UCSD-AML1 (cell line): ENCODE measurements at regions not wholly inside any gene's neighbourhood (a gene's known extent, or its start where the extent isn't known, plus 50 kb on each side); places are given as distances from the start of the nearest gene placed in this dataset.
"Not testable (repeated sequence)": the region's sequence is repeated elsewhere in the genome, so short reads cannot be mapped to it uniquely, and the experiment has no call there.

ENCODE experiments used
- DNase-seq: peaks from one replicate; lab custom pipeline; 2025; ENCODE audit not compliant: unreplicated experiment; lab: John Stamatoyannopoulos, UW

GRCh38 chr1:173300061-173301044 is 93.2 kb upstream of the TNFSF4 start:
- no peak for DNase-seq

DNA sequence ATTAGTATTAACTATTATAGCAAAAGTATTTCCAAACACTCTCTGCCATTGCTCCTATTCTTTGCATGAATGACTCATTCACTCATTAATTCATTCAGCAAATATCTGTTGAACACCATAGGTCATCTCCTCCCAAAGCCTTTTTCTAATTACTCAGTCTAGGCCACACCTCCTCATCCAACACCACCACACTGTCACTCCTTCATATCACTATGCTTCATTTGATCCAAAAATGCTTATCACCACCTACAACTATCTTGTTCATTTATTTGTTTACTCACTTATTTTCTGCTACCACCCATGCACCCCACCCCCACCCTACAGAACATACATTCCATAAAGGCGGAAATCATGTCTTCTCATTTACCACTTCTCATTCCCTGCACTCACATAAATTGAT is 94.4 kb upstream of the TNFSF4 start:
- DNase-seq = no peak

GRCh38 chr1:173302366-173302765 is 95.2 kb upstream of the TNFSF4 start:
- DNase-seq = no peak

GRCh38 chr1:173302890-173303829 is 96.0 kb upstream of the TNFSF4 start:
- DNase-seq = no peak

GRCh38 chr1:173303984-173304383 is 96.9 kb upstream of the TNFSF4 start:
- no peak for DNase-seq

GRCh38 chr1:173304529-173305227 is 97.5 kb upstream of the TNFSF4 start:
- DNase-seq = no peak

- DNase-seq = no peak
Observed at GRCh38 chr1:173307845-173308244, 100.7 kb upstream of the TNFSF4 start.

DNA sequence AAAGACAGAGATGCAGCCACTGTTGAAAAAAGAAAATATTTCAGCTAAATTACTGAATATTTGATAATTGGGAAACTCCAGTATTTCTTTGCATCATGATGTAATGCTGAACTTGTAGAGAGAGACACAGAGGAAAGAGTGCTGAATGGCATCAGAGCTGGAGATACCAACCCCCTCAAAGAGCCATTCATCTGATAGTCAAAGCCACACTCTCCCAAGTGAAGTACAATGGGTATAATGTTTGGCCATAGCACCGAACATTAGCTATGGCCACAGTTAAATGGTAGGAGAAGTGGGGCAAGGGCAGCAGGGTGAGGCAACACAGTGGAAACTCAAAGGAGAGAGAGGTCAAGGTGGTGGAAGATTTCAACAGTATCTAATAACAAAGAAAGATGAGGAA is 107.5 kb upstream of the TNFSF4 start:
- no peak for DNase-seq

- no peak for DNase-seq
Observed at GRCh38 chr1:173315296-173315695, 108.2 kb upstream of the TNFSF4 start.

DNA sequence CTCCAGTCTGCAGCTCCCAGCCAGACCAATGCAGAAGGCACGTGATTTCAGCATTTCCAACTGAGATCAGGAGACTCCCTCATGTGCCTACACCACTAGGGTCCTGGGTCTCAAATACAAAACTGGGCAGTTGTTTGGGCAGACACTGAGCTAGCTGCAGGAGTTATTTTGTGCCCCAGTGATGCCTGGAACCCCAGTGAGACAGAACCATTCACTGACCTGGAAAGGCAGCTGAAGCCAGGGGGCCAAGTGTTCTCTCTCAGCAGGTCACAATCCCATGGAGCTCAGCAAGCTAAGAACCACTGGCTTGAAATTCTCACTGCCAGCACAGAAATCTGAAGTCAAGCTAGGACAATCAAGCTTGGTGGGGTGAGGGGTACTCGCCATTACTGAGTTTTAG is 111.7 kb upstream of the TNFSF4 start:
- no peak for DNase-seq

- not testable (repeated sequence) for DNase-seq
Observed at GRCh38 chr1:173324352-173324751, 117.2 kb upstream of the TNFSF4 start.

DNA sequence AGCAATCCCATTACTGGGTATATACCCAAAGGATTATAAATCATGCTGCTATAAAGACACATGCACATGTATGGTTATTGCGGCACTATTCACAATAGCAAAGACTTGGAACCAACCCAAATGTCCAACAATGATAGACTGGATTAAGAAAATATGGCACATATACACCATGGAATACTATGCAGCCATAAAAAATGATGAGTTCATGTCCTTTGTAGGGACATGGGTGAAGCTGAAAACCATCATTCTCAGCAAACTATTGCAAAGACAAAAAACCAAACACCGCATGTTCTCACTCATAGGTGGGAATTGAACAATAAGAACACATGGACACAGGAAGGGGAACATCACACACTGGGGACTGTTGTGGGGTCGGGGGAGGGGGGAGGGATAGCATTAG is 120.9 kb upstream of the TNFSF4 start:
- DNase-seq = not testable (repeated sequence)

DNA sequence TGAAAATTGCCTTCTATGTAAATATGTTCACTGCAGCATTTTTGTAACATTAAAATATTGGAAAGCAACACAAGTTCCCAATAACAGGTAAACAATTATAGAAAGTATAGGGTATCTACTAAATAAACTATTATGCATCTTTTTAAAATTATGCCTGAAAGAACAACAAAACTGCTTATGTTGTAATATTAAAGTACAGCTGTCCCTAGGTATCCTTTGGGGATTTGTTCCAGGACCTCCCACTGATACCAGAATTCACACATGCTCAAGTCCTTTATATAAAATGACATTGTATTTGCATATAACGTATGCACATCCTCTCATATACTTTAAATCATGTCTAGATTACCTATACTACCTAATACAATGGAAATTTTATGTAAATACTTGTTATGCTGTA is 121.8 kb upstream of the TNFSF4 start:
- no peak for DNase-seq

GRCh38 chr1:173329726-173330125 is 122.6 kb upstream of the TNFSF4 start:
- DNase-seq = no peak

DNA sequence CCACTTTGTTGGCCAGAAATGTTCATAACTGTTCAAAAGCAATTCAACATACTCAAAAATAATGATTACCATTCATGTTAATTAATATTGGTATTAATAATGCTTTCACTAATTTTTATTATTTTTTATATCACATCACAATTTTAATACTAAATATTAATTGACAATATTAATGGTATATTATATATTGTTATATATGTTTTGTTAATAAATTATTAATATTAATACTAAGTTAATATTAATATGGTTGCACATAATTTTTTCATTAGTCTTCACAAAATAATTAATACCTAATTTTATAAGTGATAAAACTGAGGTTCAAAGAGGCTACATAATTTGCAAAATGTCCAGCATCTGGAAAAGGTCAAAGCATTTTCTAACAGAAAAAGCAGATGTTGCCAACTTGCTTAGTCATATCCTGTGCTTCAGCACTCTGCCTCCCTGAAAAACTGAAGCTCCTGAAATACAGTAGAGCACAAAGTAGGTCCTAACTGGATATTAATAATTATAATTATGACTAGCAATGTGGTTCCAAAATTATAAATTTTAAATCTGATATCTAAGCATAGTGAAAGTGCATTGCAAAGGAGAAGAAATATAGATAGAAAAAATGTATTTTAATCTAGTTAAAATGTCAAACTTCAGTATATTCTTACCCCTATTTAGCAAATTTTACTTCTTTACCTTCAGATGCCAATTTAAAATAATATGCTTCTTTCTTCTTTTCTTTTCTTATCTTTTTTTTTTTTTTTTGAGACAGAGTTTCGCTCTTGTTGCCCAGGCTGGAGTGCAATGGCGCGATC is 123.2 kb upstream of the TNFSF4 start:
- DNase-seq = no peak

DNA sequence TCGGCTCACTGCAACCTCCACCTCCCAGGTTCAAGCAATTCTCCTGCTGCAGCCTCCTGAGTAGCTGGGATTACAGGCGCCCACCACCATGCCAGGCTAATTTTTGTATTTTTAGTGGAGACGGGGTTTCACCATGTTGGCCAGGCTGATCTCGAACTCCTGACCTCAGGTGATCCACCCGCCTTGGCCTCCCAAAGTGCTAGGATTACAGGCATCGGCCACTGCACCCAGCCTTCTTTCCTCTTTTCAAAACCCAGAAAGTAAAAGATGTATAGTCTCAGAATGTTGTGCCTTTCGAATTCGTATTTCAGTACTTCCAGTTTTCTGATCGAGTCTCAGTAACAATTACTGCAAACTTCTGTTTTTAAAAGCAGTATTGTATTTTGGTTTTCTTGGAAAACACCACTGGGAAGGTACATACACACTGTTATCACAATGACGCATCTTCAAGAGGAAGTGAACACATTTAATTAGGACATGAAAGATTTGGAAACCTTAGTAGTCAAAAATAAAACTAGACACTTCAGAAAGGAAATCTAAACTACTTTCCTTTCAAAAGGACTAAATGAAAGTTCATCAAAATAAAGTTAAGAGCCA is 123.9 kb upstream of the TNFSF4 start:
- not testable (repeated sequence) for DNase-seq

- no peak for DNase-seq
Observed at GRCh38 chr1:173332026-173332425, 124.9 kb upstream of the TNFSF4 start.

DNA sequence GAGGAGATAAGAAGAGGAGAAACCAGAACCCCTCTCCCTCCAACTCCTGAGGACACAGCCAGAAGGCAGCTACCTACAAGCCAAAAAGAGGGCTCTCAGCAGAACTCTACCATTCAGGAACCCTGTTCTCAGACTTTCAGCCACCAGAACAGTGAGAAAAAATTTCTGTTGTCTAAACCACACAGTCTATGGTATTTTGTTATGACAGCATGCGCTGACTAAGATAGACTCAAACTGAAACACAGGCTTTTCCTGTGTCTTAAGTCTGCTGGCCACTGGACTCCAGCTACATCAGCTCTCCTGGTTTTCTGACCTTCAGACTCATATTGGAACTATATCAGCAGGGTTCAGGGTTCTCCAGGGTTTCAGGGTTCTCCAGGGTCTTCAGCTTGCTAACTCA is 126.5 kb upstream of the TNFSF4 start:
- no peak for DNase-seq

DNA sequence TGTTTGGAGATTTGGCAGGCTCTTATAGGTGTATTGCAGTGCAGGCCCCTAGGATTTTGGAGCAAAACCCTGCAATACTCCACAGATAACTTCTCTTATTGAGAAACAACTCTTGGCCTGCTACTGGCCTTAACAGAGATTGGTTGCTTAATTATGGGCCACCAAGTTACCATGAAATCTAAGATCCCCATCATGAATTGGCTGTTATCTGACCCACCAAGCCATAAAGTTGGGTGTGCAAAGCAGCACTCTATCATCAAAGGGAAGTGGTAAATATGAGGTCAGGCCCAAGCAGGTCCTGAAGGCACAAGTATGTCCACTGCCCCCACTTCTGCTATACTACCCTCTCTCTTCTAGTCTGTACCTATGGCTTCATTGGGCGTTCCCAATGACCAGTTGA is 130.0 kb upstream of the TNFSF4 start:
- DNase-seq = no peak

DNA sequence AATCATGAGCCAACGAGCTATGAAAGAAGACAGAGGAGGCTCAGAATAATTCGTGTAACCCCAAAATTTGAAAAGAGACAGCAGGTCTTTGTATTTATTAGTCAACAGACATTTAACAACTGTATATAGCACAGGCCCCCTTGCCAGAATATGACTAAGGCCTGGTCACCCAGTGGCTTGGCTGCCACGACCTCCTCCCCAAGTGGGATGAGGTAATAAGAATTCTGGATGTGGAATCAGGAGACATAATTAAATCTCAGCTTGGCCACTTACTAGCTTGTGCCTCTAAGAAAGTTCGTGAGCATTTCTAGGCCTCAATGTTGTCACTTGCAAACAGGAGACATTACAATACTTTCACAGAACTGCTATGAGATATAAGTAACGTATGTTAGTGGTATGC is 134.2 kb upstream of the TNFSF4 start:
- no peak for DNase-seq
